IMR-90 (cell line): ENCODE measurements at regions not wholly inside any gene's neighbourhood (a gene's known extent, or its start where the extent isn't known, plus 50 kb on each side); places are given as distances from the start of the nearest gene placed in this dataset.
"Not testable (repeated sequence)": the region's sequence is repeated elsewhere in the genome, so short reads cannot be mapped to it uniquely, and the experiment has no call there.

ENCODE experiments used
- ATAC-seq: fragments of 200-7000 bp; cut with Tn5 transposase; 2 replicates; pipeline ENCODE4 v1.9.1; 2020; ENCODE audit warnings: low read depth, mild to moderate bottlenecking, moderate library complexity
- BruUV-seq: library from RNA; stranded (reverse); fragments of 400-500 nt; replicated peaks from 2 replicates; lab custom pipeline; 2021; lab: Mats Ljungman, UMichigan
- CTCF ChIA-PET: fragments of 300-600 bp; formaldehyde crosslinking; extraction: SDS; loops from one replicate; lab custom pipeline; 2021; ENCODE audit warnings: antibody characterized with exemption; lab: Yijun Ruan, JAX
- POLR2A ChIA-PET: fragments of 300-600 bp; sonication (Branson Sonifier 250); formaldehyde crosslinking; loops from one replicate; lab custom pipeline; 2022; ENCODE audit warnings: antibody characterized with exemption; ENCODE audit not compliant: unreplicated experiment; lab: Charles Lee
- DNase-seq: peaks from one replicate; pipeline ENCODE4 v3.0.0; 2013
- H2AFZ ChIP-seq: replicated peaks from 2 replicates; pipeline ENCODE3; 2013; ENCODE audit warnings: low read length, mild to moderate bottlenecking; ENCODE audit not compliant: poor library complexity
- H2AK5ac ChIP-seq: 2 replicates; pipeline ENCODE4 v1.6.1; 2013; ENCODE audit warnings: low read depth, low read length, inconsistent platforms
- H2AK9ac ChIP-seq: replicated peaks from 2 replicates; pipeline ENCODE3; 2013; ENCODE audit warnings: mild to moderate bottlenecking, low read depth, low read length, moderate library complexity; ENCODE audit not compliant: poor library complexity
- H2BK120ac ChIP-seq: 2 replicates; pipeline ENCODE4 v1.6.1; 2013; ENCODE audit warnings: low read depth, low read length, inconsistent platforms
- H2BK15ac ChIP-seq: 3 replicates; pipeline ENCODE4 v1.6.1; 2013; ENCODE audit warnings: low read depth, low read length, inconsistent platforms
- H2BK20ac ChIP-seq: 2 replicates; pipeline ENCODE4 v1.6.1; 2013; ENCODE audit warnings: low read depth, mild to moderate bottlenecking, inconsistent platforms, low read length, moderate library complexity
- H2BK5ac ChIP-seq: 2 replicates; pipeline ENCODE4 v1.6.1; 2013; ENCODE audit warnings: mild to moderate bottlenecking, low read depth, low read length, inconsistent platforms; ENCODE audit not compliant: poor library complexity, severe bottlenecking
- H3K14ac ChIP-seq: replicated peaks from 2 replicates; pipeline ENCODE4 v1.6.1; 2013; ENCODE audit warnings: low read depth, low read length, inconsistent platforms
- H3K18ac ChIP-seq: 2 replicates; pipeline ENCODE4 v1.6.1; 2013; ENCODE audit warnings: low read depth, low read length, control low read depth
- H3K23ac ChIP-seq: 2 replicates; pipeline ENCODE4 v1.6.1; 2013; ENCODE audit warnings: low read depth, low read length, inconsistent platforms
- H3K27ac ChIP-seq: 2 replicates; pipeline ENCODE4 v1.5.1; 2013; ENCODE audit warnings: mild to moderate bottlenecking, control low read depth, low read length; ENCODE audit not compliant: insufficient read depth
- H3K27me3 ChIP-seq: 2 replicates; pipeline ENCODE4 v1.6.1; 2013; ENCODE audit warnings: low read length; ENCODE audit not compliant: control insufficient read depth, insufficient read depth
- H3K36me3 ChIP-seq: 2 replicates; pipeline ENCODE4 v1.6.1; 2013; ENCODE audit warnings: low read length, mixed read lengths; ENCODE audit not compliant: control insufficient read depth, insufficient read depth
- H3K4ac ChIP-seq: 2 replicates; pipeline ENCODE4 v1.6.1; 2013; ENCODE audit warnings: low read depth, low read length, inconsistent platforms
- H3K4me1 ChIP-seq: 2 replicates; pipeline ENCODE4 v1.6.1; 2013; ENCODE audit warnings: low read length, mixed read lengths; ENCODE audit not compliant: control insufficient read depth, insufficient read depth
- H3K4me2 ChIP-seq: 2 replicates; pipeline ENCODE4 v1.6.1; 2013; ENCODE audit warnings: low read depth, mild to moderate bottlenecking, control low read depth, low read length, moderate library complexity
- H3K4me3 ChIP-seq: 2 replicates; pipeline ENCODE4 v1.5.1; 2013; ENCODE audit warnings: low read depth, mild to moderate bottlenecking, control low read depth, low read length, moderate library complexity; ENCODE audit not compliant: insufficient read depth
- H3K56ac ChIP-seq: 2 replicates; pipeline ENCODE4 v1.6.1; 2013; ENCODE audit warnings: low read length, inconsistent platforms; ENCODE audit not compliant: insufficient read depth; ENCODE audit errors: extremely low read depth
- H3K79me1 ChIP-seq, 2 experiments: 2 replicates each; pipeline ENCODE4 v1.6.1; 2013; ENCODE audit warnings: low read length in 2 of 2, inconsistent platforms in 1 of 2, low read depth in 1 of 2
- H3K9ac ChIP-seq: 2 replicates; pipeline ENCODE4 v1.6.1; 2013; ENCODE audit warnings: low read depth, low read length, control low read depth
- H3K9me1 ChIP-seq: 2 replicates; pipeline ENCODE4 v1.6.1; 2013; ENCODE audit warnings: low read length, inconsistent platforms; ENCODE audit not compliant: insufficient read depth
- H3K9me3 ChIP-seq: 2 replicates; pipeline ENCODE4 v1.6.1; 2013; ENCODE audit warnings: low read length; ENCODE audit not compliant: control insufficient read depth, insufficient read depth
- H4K20me1 ChIP-seq: 2 replicates; pipeline ENCODE4 v1.6.1; 2013; ENCODE audit warnings: low read length, inconsistent platforms; ENCODE audit not compliant: insufficient read depth
- H4K5ac ChIP-seq: 2 replicates; pipeline ENCODE4 v1.6.1; 2013; ENCODE audit warnings: mild to moderate bottlenecking, low read depth, low read length, control low read depth
- H4K8ac ChIP-seq, 2 experiments: 2 replicates each; pipeline ENCODE4 v1.6.1; 2013; ENCODE audit warnings: low read depth in 2 of 2, low read length in 2 of 2, control low read depth in 1 of 2, inconsistent platforms in 1 of 2
- H4K91ac ChIP-seq: 2 replicates; pipeline ENCODE4 v1.6.1; 2013; ENCODE audit warnings: low read depth, low read length, inconsistent platforms; ENCODE audit not compliant: insufficient read depth
- dilution Hi-C: fragments of 300-500 bp; cut with HindIII; formaldehyde crosslinking; loops from one replicate; pipeline ENCODE4 v1.14.3; 2018; ENCODE audit warnings: low sequenced_read_pairs; ENCODE audit not compliant: unreplicated experiment
- in situ Hi-C: fragments of 300-500 bp; cut with MboI; formaldehyde crosslinking; loops from 3 replicates; pipeline ENCODE4 v1.14.3; 2019; ENCODE audit warnings: low sequenced_read_pairs, inconsistent platforms, mixed read lengths
- intact Hi-C: fragments of 100-400 bp; cut with micrococcal nuclease; formaldehyde crosslinking; loops from 2 replicates; pipeline ENCODE4 v1.10.0; 2022

- BruUV-seq, intact Hi-C loops: not testable (repeated sequence)
These were observed 748.5 kb downstream of the EPHA4 start for GRCh38 chr2:220823590-220823989.

More at GRCh38 chr2:220823590-220823989, 748.5 kb downstream of the EPHA4 start:
- H2BK15ac ChIP-seq, H3K14ac ChIP-seq, H2AFZ ChIP-seq, H3K18ac ChIP-seq, H2BK120ac ChIP-seq, H3K27me3 ChIP-seq, H3K23ac ChIP-seq, H3K79me1 ChIP-seq, H3K4me2 ChIP-seq, in situ Hi-C loops, DNase-seq, POLR2A ChIA-PET, H3K9me1 ChIP-seq, dilution Hi-C loops, ATAC-seq, H3K4ac ChIP-seq, H2BK5ac ChIP-seq, H3K36me3 ChIP-seq, CTCF ChIA-PET, H4K20me1 ChIP-seq, H2AK9ac ChIP-seq, H2AK5ac ChIP-seq, H3K56ac ChIP-seq, H3K27ac ChIP-seq, H2BK20ac ChIP-seq, H3K4me3 ChIP-seq, H4K8ac ChIP-seq, H3K9me3 ChIP-seq, H3K4me1 ChIP-seq, H4K5ac ChIP-seq, H3K9ac ChIP-seq, H4K91ac ChIP-seq: not testable (repeated sequence)
